ENCODE measurements at regions not wholly inside any gene's neighbourhood (a gene's known extent, or its start where the extent isn't known, plus 50 kb on each side); places are given as distances from the start of the nearest gene placed in this dataset.

DNA sequence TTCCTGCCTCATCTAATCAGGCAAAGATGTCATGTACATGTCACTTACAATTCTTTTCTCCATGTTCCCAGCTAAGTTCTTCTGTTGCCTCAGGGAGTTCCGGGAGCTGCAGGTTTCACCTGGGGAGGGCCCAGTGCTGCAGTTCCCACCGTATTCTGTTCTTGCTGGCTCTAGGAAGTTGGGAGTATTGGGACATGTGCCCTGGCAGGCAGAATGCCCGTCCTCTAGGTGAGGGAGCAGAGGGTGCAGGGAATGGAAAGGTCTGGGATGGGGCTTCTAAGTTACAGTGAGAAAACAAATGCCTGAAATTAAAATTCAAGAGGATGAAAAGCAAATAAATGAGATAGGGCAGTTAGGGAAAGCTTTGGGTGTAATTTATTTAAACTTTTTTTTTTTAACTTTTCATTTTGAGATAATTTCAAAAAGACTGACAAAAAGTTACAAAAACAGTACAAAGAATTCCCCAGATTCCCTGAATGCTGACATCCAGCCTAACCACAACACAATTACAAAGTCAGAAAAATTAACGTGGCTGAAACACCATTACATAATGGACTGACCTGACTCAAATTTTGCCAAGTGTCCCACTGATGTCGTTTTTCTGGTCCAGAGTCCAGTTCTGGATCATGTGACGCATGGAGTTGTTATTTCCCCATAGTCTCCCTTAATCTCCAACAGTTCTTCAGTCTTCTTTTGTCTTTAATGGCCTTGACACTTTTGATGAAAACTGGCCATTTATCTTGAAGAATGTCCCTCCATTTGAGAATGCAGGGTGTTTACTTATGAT is 187.2 kb upstream of the MYL2 start:
- no peak for DNase-seq

DNA sequence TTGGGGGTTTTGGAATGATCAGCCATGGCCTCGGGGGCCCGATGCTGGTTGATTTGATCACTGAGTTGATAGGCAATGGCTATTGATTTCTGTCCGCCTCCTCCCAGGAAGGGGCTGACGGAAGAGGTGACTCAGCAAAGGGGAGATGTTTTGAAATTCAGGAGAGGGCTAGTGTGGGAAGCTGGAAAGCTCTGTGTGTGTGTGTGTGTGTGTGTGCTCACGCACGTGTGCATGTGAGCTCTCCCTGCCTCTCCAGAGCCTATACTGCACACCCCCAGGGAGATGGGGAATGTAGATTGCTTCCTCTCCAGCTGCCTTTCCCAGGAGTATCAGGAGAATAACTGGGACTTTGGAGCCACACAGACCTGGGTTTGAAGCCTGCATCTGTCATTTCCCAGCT is 184.9 kb upstream of the MYL2 start:
- DNase-seq: no peak

DNA sequence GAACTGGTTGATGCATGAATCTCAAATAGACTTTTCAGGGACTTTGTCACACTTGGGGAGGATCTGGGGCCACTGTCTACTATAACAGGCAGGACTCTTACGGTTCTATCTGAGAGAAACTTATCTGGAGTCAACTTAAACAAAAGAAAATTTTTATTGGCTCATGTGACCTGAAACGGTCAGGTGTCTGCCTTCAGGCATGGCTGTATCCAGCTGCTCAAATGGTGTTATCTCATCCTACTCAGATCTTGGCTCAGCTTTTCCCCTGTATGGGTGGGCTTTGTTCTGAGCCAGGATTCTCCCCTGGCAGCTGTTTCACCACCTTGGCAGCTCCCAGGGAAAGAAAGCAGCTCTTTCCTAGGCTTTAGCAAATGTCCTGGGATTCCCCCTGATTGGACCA is 183.2 kb upstream of the MYL2 start:
- no peak for DNase-seq

DNA sequence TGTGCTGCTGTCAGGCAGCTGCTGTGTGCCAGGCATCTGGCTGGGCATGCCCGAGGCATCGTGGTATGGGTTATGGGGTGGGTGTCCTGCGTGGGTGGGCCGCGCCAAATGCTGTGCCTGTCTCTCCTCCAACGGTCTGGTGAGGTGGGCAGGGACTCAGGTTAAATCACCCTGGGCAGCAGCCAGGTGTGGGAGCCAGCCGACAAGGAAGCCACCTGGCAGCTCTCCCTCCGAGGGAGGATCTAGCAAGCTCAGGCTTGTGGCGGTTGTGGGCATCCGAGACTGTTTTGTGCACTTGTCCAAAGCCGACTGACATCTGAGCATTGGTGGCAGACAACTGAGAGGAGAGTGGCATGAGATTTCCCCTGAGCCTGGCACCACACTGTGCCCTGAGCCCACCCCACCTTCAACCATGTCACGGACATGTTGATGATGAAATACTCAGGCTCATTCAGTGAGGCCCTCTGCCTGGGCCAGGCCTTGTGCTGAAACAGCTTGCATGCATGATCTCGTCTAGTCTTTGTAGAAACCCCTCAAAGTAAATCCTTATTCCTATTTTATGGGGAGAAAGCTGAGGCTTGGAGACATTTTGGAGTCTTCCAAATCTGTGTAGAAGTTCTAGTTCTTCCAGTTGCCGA is 181.8 kb upstream of the MYL2 start:
- no peak for DNase-seq

DNA sequence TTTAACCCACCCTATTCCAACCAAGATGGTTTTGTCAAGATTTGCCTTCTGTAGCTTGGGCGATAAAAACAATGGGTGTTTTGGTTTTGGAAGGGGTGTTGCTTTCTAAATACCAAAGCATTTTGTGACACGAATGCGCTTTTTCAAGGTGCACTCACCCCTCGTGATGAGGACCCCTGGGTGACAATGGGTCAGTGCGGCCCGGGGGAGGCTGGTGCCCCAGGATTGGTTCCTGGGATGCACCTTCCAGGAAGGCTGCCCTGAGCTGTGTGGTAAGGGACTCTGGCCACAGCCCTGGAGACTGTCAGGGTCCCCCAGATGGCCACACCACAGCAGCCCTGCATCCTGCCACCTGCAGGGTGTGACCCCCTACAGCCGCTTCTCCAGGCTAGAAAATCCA is 180.6 kb upstream of the MYL2 start:
- DNase-seq: no peak

DNA sequence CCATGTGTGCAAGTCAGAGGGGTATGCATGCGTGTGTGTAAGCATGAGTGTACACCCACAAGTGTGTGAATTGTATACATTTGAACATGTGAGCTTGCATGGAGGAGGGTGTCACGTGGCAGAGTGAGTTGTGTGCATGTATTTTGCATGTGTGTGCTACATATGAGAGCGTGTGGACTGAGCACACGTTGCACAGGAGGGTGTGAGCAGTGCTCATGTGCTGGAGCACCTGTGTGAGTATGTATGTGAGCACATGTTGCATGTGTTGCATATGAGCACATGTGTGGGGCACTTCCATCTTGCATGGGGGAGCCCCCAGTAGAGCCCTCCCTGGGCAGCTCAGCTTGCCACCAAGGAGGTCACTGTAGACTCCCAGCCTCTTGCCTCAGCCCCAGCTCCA is 180.2 kb upstream of the MYL2 start:
- DNase-seq: no peak

DNA sequence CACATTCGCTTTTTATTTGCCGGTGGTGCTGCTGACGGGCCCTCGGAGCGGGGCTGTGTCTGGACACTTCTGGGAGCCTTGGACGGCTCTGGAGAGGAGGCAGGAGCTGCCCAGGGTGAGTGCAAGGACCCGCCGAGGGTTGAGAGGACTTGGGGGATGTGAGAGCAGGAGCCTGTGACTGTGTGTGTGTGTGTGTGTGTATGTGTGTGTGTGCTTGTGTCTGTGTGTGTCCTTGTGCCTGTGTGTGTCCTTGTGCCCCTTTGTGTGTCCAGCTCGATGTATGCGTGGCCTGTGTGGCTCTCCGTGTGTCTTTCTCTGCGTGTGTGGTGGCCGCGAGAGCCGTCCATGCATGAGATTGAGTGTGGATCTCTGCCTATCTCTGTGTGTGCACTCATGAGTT is 179.6 kb upstream of the MYL2 start:
- no peak for DNase-seq

DNA sequence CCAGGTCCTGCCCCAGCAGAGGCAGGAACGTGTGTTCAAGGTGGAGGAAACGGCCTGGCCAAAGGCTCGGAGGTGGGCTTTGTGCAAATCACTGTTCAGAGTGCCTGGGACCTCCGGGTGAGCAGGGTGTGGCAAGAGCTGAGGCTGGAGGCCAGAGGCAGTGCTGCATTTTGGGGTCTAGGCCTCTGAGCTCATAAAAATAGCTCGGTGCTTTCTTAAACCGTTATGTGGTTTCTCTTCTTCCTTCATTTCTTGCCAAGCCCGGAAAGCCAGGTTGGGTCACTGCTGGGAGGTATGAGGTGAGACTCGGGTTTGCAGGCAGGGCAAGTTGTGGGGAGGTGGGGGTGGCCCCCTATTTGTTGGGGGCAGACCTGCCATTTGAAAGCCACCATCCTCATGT is 178.8 kb upstream of the MYL2 start:
- no peak for DNase-seq

DNA sequence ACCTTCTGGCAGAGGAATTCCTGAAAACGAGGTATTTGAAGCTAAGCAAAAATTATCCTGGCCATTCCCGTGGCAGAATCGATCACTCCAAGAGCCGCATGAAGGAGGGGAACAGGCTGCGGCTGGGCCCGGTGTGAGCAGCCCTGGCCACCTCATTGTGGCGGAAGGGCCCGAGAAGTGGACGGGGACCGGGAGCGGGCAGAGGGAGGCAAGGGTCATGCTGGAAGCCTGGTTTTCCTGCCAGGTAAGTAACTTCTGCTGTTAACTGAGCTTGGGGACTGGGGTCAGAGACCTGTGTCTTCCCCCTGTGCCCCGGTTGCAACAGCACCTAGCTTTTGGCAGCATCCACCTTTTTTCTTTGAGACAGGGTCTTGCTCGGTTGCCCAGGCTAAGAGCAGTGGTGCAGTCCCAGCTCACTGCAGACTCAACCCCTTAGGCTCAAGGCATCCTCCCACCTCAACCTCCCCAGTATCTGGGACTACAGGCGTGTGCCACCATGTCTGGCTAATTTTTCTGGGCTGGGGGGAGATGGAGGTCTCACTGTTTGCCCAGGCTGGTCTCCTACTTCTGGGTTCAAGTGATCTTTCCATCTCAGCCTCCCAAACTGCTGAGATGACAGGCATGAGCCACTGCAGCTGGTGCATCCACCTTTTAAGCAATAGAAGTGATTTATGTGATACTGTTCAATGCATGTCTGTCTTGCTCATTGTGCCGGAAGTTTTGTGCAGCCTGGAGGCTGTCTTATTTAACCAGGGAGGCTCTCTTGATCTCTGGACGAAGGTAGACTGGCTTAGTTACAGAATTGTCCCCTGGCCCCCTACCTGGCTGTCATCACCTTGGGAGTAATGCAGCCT is 174.0 kb upstream of the MYL2 start:
- no peak for DNase-seq

DNA sequence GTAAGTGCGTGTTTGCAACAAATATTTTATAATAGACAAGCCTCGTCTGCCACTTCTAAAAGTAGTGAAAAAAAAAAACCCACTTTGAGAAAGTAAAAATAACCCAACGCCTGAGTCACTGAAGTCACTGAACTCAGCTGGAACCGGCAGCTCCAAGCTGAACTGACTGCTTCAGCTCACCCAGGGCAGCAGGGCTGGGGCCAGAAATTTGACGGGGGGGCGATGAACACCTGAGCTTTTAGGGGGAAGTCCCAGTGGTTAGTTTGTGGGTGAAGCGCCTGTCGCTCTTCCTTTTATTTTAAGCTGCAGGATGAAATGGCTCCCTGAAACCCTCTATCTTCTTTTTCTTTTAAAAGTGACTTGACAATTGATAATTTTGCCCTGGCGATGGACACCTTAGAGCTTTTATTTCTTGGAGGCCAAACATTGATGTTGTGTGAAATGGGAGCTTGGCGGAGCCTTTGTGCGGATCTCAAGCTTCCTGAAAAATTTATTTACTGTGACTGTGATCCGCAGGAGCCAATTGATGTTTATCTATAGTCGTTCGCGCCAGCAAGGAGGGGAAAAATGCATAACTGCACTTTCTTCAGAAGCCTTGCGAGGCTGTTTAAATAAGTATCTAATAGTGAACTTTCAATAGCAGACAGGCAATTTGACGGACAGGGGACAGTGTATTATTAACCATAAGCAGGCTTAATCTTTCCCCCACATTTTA is 173.2 kb upstream of the MYL2 start:
- DNase-seq: no peak

DNA sequence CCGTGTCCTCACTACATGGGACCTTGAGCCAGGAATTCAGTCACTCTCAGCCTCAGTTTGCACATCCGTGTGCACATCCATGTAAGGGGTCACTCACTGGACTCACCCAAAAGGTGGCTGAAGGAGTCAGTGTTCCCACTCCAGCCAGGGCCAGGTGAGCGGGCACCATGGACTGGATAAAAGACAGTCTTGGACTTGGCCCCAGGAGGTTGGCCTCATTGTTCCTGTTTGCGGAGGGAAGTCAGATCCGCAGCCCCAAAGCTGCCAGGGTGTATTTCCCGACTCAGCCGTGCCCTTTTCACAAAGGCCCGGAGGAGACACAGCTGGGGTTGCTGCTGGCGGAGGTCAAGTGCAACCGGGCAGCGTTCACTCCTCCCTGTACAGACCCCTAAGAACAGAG is 170.7 kb upstream of the MYL2 start:
- DNase-seq: no peak

DNA sequence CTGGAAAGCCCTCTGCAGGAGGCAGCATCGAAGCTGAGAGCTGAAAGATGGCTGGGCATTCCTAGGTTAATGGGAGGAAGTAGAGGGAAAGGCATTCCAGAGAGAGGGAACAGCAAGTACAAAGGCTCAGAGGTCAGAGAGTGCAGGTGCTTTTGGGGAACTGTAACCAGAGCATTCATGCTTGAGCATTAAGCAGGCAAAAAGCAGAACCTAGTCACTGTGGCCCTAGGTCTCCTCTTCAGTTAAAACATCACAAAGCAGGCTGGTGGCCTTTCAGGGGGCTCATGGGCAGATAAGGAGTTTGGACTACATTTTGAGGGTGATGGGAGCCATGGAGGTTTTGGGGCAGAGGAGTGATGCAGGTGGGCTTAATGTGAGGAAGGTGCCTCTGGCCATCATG is 169.2 kb upstream of the MYL2 start:
- no peak for DNase-seq

DNA sequence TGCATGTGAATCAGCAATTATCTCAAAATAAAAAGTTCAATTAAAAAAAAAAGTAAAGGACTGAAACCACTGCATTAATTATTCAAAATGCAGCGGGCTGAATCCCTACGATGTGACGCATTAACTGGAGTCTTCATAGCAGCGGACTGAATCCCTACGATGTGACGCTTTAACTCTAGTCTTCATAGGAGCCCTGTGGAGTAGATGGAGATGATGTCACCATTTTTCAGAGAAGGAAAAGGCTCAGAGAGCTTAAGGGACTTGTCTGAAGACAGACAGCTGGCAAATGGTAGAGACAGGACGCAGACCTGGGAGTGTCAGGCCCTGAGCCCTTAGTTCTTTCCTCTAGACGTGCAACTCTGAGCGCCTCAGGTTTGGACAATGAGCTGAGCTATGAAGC is 168.0 kb upstream of the MYL2 start:
- no peak for DNase-seq

DNA sequence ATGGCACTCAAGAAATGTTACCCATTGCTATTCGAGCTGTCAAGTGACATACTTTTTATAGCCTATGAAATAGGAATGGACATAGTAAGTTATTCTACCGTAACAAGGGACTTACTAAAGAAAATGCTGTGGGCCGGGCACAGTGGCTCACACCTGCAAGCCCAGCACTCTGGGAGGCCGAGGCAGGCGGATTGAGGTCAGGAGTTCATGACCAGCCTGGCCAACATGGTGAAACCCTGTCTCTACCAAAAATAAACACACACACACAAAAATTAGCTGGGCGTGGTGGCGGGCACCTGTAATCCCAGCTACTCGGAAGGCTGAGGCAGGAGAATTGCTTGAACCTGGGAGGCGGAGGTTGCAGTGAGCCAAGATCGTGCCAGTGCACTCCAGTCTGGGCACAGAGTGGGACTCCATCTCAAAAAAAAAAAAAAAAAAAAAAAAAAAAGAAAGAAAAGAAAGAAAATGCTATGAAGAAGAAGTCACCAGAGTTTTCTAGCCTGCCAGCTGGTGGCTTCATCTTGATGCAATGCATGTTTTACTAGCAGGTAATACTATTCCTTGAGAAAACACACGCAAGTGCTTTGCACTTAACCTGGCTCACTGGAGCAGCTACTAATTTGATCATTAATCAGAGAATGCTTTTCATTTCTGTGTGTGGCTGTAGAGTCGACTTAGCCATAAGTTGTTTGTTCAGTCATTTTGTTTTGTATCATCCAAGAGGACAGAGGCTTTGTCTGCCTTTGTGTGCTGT is 166.7 kb upstream of the MYL2 start:
- no peak for DNase-seq

DNA sequence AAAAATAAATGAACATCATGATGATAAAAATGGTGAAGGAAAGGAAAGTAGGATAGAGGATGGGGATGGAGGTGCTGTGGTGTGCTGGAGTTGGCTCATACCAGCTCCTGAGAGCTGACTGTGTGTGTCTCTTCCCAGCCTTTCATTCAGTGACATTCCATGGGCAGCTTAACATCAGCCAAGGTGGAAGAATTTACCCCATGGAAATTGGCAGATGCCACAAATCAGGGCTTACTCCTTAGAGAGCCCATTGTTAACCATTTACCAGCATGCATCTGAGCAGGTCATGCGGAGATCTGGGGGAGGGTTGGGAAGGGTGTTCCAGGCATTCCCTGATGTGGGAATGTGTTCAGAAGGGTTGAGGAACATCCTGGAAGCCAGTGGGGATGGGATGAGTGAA is 164.7 kb upstream of the MYL2 start:
- no peak for DNase-seq

DNA sequence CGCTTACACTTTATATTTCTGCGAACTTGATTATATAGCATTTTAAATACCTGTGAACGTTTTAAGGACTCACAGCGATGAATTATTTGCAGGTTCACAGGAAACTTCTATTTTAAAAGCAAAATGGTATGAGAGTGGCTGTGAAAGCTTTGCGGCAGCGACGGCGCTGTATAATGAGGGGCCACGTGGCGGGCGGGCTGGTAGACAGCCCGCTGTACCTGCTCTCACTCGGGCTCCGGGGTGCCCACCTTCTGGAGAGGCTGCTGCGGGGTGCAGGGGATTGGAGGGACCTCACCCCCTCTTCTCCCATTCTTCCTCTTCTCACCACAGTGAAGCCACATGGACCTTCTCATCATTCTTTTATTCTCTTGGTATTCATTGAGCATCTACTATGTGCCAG is 164.2 kb upstream of the MYL2 start:
- DNase-seq: no peak

DNA sequence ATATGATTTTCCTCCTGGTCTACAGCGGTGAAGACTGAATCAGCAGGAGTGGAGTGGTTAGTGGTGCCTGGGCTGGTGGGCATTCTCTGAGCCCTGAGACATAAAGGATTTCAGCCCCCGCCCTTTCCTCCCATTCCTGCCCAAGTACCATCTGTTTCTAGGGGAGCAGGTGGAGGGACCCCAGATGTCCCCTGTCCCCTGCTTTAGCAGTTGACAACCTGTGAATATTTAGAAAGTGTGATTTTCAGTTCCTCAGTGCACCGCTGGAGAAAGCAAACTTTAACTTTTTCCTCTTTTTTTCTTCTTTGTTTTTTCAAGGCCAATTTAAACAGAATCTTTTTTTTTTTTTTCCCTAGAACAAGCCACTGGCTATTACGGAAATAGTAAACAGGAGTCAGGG is 163.8 kb upstream of the MYL2 start:
- no peak for DNase-seq

DNA sequence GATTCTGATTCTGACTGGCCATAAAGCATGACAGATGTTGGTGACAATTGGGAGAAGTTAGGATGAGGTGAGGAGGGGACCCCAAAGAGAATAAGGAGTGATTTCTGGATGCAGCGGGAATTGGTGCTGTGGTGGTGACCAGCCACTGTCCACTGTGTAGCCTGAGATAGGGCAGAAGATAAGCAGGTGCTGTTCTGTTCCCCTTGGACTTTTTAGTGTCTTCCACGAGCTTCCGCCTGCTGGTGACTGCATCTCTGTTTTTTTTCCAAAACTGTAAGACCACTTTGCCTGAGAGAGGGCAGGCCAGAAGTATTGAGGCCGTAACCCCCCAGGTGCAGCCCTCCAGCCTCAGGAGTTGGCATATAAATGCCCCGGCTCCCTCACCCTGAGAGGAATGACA is 161.2 kb upstream of the MYL2 start:
- DNase-seq: no peak

DNA sequence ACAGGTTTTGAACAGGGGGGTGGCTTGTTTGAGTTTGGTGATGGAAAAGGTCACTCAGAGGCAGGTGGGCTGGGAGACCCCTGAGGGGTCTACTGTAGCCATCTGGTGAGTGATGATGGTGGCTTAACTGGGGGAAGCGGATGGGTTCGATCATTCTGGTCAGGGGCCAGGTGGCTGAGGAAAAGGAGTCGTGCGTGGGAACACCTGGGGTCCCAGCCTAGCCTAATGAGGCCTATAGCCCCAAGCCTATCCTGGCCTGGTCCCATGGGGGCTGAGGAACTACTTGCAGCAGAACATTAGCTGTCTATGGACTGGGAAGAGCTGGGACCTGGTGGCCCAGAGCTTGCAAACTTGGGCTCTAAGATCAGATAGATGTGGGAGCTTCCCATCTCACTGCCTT is 158.4 kb upstream of the MYL2 start:
- DNase-seq: no peak

DNA sequence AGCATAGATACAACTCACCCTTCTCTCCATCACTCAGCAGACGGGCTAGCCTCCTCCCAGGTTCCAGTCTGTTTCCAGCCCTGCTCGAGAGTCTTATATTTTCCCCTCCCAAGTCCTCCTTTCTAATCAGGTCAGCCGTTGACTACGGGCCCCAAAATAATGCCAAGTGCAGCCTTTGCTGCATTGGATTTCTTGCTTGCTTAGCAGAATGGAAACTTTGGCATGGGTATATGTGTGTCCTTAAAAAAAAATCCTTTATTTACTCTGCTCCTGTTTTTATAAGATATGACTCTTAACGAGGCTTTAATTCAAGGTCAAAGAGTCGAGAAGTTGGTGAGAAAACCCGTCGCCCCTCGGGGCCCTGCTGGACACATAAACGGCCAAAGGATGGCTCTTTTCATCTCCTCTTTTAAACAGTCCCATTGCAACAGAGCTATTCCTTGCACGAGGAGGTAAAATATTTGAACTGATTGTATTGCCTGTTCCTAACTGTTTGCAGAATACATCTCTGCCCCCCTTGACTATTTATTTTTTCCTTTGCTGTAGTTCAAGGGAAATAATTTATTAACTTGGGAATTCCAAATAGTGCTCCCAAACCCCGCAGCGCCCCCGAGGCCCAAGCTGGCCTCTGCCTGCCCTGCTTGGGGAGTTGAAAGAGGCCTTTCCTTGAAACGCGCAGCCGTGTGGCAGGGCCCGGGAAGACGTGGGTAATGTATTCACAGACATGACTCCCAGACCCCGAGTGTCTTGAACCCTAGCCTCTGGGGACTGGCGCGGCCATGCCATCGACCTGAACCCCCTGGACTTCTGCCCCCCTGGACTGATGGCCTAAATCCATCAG is 156.5 kb upstream of the MYL2 start:
- no peak for DNase-seq

DNA sequence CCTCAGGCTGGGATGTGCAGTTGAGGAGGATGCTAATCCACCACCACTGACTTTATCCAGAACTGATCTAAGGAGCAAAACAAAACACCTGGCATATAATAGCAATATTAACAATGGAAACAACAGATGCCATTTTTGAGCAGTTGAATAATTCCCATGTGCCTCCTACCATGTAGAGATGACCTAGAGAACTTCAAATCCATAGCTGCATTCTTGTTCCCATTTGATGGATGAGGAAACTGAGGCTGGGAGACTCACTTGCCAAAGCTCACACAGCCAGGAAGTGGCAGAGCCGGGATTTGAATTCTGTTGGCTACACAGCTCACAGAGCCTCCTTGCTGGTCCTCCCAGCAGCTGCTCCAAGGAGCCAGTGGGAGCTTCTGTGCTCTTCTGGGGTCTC is 155.8 kb upstream of the MYL2 start:
- no peak for DNase-seq

All from hindlimb muscle (tissue), 1 donor.